HG02623 (cell line): ENCODE measurements at regions not wholly inside any gene's neighbourhood (a gene's known extent, or its start where the extent isn't known, plus 50 kb on each side); places are given as distances from the start of the nearest gene placed in this dataset.
"Not testable (repeated sequence)": the region's sequence is repeated elsewhere in the genome, so short reads cannot be mapped to it uniquely, and the experiment has no call there.

ENCODE experiments used
- ATAC-seq: cut with Tn5 transposase; IDR thresholded peaks from one replicate; pipeline ENCODE4 v1.9.1; 2021; ENCODE audit warnings: moderate library complexity; ENCODE audit not compliant: unreplicated experiment

DNA sequence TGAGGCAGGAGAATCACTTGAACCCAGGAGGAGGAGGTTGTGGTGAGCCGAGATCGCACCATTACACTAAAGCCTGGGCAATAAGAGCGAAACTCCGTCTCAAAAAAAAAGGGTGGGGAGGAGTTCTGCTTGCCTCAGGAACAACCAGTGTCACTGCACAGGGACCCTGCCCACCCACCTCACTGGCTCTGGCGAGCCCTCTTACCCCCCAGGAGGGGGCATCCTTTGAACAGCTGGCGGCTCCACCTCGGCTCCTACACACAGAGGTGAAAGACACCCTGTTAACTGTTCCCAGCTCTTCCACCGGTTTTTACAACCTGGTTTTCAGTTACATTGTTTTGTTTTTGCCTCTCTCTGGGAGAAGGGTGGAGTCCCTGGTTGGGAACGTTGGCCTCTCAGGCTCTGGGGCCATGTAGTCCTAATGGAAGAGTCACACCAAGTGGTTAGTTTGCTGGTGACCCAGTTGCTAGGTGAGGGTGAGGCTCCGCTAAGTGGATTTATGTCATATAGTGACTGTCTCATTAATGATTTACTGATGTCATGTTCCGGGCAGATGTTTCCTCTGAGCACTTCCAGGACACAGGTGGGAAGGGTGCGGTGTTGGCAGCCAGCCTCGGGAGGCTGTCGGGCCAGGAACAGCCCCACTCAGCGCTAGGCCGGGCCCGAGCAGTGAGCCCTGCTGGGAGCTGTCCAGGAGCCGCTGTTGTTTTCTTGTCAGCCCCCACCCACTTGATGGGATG, 120.6 kb upstream of the TPTE start:
- not testable (repeated sequence) for ATAC-seq

DNA sequence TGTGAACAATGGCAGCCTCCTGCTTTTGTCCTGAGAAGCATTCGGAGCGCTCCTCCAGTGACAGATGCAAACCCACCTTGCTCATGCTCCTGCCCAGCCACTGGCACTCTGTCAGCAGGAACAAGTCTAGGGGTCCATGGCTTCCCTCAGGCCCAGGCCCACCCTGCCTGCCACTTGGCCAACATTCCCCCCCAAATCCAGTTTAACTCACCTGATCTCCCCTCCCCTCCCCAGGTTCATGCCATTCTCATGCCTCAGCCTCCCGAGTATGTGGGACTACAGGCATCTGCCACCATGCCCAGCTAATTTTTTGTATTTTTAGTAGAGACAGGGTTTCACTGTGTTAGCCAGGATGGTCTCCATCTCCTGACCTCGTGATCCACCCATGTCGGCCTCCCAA, 118.9 kb upstream of the TPTE start:
- not testable (repeated sequence) for ATAC-seq

DNA sequence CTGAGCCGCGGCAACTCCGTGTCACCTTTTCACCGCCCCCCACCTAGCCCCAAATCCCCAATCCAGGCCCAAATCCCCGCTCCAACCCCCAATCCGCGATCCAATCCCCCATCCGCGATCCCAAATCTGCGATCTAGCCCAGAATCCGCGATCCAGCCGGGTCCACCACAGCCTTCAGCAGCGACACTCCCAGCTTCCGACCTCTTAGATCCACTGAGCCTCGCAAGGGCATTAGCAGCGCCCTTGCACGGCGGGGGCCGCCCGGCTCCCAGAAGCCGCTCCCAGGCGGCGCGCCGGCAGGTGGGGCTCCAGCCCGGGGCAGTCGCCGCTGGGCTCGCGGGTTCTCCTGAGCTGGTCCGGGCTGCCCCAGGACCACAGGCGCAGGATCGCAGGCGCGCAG, 116.1 kb upstream of the TPTE start:
- not testable (repeated sequence) for ATAC-seq

DNA sequence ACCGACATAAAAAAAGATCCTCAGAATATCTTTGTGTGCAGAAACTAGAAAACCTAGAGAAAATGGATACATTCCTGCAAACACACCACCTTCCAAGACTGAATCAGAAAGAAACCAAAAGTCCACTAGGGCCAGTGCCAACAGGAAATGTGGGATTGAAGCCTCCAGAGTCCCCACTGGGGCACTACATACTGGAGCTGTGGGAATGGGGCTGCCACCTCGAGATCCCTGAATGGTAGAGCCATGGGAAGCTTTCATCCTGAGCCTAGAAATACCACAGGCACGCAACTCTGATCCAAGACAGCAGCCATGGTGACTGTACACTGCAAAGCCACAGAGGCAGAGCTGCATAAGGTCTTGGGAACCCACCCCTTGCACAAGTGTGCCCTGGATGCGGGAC, 111.6 kb upstream of the TPTE start:
- not testable (repeated sequence) for ATAC-seq

DNA sequence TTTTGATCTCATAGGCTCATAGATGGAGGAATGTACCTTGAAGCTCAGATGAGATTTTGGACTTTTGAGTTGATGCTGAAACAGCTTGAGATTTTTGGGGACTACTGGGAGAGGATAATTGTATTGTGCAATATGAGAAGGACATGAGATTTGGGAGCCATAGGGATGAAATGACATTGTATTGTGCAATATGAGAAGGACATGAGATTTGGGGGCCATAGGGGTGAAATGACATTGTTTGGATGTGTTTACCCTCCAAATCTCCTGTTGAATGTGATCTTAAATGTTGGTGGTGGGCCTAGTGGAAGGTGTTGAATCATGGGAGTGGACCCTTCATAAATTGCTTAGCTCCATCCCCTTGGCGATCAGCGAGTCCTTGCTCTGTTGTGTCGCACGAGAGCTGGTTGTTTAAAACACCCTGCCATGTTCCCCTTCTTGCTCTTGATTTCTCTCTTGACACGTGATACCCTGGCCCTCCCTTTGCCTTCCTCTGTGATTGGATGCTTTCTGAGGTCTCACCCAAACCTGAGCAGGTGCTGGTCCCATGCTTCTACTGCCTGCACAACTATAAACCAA, 110.9 kb upstream of the TPTE start:
- not testable (repeated sequence) for ATAC-seq

DNA sequence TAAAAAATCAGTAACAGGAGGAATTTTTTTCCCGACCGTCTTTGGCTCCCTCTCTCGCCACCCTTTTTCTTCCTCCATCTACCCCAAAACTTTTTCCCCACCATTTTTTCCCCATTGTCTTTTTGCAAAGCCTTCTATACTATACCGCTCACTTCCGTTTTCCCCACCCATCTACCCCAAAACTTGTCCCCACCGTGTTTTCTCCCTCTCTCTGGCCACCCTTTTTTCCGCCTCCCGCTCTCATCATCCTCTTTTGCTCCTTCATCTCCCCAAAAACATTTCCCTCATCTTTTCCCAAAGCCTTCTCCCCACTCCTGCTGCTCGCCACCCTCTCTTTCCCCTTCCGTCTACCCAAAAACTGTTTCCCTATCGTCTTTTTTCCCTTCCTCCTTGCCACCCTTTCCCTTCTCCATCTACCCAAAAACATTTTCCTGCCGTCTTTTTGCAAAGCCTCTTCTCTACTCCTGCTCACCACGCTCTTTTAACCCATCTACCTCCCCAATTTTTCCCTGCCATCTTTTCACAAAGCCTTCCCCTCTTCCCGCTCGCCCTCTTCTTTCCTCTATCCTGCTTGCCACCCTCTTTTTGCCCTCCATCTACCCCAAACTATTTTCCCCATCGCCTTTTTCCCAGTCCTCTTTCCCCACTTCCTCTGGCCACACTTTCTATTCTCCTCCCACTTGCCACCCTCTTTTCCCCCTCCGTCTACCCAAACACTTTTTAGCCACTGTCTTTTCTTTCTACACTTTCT, 109.4 kb upstream of the TPTE start:
- not testable (repeated sequence) for ATAC-seq

DNA sequence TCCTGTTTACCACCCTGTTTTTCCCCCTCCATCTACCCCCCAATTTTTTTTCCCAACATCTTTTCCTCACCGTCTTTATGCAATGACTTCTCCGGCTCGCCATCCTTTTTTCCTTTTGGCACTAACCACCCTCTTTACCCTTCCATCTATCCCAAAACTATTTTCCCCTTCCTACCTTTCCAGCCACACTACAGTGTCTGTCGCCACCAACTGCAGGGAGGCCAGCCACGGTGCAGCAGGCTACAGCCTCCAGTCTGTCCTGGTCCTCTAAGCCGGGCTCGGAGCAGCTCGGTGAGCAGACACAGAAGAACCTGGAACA, 108.5 kb upstream of the TPTE start:
- not testable (repeated sequence) for ATAC-seq

DNA sequence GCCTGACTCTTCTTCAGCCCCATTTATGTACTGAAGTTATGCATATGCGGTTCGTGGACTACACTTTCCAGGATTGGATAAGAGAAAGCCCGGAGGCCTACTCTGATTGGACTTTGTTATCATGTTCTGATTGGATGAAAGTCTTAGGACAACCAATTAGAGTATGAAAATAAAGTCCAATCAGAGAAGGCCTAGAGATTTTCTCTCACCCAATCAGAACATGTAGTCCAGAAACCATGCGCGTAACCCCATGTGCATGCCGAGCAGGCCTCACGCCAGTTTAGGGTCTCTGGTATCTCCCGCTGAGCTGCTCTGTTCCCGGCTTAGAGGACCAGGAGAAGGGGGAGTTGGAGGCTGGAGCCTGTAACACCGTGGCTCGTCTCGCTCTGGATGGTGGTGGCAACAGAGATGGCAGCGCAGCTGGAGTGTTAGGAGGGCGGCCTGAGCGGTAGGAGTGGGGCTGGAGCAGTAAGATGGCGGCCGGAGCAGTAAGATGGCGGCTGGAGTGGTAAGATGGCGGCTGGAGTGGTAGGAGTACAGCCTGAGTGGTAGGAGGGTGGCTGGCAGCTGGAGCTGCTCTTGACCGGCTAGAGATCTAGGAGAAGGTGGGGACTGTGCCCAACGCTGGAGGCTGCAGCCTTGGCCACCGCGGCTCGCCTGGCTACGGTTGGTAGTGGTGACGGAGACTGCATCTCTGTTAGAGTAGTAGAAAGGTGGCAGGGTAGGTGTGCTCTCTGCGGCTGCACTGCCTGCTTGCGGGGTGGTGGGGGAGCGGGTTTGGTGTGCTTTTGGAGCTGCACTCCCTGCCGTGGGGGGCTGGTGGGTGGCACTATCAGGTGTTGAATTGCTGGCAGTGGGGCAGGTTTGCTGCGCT, 107.9 kb upstream of the TPTE start:
- not testable (repeated sequence) for ATAC-seq

DNA sequence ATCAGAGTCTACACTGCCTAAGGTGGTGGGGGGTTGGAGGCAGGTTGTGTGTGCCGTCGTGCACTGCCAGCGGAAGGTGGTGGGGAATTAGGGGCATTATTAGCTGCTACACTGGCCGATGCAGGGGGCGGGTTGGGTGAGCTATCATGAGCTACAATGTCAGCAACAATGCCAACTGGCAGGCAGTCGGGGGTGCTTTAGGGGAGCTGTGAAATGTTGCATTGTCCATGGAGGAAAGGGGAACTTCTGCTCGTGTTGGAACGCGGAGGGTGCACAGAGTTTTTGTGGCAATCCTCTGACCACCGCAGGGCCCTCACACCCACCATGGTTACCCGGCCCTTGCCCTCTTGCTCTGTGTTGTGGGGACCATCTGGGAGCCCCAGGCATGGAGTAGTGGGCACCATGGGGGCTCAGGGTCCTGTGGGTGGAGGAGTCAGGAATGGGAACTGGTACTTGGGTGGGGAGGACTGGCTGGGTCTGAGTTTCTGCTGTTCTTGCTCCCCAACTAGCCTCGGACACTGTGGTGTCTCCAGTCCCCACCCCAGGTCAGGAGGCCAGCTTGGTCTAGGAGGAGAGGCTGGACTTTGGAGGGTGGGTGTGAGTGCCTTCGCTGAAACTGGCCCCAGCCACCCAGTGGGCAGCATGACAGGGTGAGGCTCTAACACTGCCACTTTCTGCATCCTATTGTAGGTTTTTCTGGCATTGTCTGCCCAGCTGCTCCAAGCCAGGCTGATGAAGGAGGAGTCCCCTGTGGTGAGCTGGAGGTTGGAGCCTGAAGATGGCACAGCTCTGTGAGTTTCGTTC, 107.1 kb upstream of the TPTE start:
- not testable (repeated sequence) for ATAC-seq

DNA sequence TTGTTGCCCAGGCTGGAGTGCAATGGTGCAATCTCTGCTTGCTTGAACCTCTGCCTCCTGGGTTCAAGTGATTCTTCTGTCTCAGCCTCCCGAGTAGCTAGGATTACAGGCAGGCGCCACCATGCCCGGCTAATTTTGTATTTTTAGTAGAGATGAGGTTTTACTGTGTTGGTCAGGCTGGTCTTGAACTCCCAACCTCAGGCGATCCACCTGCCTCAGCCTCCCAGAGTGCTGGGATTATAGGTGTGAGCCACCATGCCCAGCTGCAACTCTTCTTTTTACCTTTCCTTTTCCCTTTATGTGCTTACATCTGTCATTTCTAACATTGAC, 106.5 kb upstream of the TPTE start:
- not testable (repeated sequence) for ATAC-seq

DNA sequence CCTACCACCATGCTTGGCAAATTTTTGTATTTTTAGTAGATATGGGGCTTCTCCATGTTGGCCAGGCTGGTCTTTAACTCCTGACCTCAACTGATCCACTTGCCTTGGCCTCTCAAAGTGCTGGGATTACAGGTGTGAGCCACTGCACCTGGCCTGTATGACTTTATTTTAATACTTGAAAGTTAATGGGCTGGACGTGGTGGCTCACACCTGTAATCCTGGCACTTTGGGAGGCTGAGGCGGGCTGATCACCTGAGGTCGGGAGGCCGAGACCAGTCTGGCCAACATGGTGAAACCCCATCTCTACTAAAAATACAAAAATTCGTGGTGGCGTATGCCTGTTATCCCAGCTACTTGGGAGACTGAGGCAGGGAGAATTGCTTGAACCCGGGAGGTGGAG, 105.9 kb upstream of the TPTE start:
- not testable (repeated sequence) for ATAC-seq

DNA sequence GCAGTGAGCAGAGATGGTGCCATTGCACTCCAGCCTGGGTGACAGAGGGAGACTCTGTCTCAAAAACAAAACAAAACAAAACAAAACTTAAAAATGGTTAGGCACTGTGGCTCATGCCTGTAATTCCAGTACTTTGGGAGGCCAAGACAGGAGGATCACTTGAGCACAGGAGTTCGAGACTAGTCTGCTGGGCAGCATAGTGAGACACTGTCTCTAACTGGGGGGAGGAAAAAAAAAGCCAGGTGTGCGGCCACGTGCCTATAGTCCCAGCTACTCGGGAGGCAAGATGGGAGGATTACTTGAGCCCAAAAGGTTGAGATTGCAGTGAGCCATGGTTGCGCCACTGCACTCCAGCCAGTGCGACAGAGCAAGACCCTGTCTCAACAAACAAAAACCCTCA, 105.5 kb upstream of the TPTE start:
- ATAC-seq, result not testable (repeated sequence)

DNA sequence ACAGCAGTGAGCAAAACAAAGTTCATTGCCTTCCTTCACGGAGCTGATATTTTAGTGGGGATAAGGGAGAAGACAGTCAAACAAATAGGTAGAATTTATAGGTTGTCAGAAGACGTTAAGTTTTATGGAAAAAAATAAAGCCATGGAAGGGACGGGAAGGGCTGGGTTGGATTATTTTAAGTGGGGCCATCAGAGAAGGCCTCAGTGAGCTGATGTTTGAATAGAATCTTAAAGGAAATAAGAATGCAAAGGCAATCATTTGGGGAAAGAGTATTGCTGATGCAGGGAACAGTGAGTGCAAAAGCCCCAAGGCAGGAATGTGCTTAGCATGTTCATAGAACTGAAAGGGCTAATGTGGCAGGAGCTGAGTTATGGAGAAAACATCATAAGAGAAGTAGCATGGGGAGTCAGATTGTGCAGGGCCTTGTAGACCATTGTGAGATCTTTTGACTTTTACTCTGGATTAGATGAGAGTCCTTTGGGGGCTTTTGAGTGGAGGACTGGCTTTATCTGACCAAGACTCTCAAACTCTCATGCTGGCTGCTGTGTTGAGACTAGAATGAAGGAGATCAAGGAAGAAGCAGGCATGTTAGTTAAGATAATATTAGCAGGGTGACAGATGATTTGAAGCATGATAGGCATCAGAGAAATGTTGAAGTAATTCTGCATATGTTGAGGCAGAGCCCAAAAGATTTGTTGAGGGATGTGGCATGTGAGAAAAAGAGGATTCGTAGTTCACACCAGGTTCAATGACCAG, 104.5 kb upstream of the TPTE start:
- not testable (repeated sequence) for ATAC-seq

DNA sequence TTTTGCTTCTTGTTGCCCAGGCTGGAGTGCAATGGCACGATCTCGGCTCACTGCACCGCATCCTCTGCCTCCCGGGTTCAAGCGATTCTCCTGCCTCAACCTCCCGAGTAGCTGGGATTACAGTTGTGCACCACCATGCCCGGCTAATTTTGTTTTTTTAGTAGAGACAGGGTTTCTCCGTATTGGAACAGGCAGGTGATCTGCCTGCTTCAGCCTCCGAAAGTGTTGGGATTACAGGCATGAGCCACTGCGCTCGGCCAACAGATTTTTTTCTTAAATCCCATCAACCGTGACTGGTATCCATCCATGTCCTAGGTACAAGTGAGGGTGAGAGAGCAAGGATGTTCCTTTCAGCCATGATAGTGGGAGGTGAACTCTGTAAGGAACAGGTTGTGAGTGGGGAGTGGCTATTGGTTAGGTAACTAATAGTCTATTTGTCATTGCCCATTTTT, 103.8 kb upstream of the TPTE start:
- not testable (repeated sequence) for ATAC-seq

DNA sequence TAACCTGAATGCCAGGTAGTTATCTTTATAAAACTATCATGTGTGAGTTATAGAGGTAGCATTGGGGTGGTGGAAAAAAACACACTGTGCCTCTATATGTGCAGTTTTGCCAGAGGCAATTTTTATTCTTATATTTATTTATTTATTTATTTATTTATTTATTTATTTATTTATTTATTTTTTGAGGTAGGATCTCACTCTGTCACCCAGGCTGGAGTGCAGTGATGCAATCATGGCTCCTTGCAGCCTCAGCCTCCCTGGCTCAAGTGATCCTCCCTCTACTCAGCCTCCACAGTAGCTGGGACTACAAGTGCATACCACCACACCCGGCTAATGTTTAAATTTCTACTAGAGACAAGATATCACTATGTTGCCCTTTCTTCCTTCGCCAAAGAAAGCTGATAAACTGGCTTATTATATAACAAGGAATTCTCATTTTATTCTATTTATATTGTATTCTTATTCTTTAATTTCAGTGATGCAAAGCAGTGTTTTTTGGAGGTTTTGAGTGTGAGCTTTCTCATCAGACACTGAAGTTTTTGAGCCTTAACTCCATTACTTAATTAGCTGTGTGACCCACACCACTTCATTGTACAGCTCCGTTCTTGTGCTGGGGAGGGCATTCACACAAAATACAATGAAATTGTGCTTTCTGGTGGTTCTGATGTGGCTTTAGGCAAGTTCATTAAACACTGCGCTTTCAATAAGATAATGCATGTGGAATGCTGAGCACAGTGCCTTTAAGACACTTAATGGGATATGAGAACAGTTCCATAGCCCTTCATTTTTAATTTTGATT, 102.9 kb upstream of the TPTE start:
- ATAC-seq, result not testable (repeated sequence)

DNA sequence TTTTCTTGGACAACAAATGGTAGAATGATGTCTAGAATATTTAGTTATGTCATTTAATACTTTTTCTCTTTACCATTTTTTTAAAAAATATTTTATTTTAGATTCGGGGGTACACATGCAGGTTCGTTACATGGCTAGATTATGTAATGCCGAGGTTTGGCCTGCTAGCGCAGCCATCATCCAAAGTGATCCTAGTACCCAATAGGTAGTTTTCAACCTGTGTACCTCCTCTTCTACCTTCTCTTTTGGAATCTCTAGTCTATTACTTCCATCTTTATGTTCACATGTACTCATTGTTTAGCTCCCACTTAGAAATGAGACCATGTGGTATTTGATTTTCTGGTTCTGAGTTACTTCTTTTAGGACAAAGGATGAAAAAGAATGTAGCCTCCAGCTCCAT, 100.2 kb upstream of the TPTE start:
- ATAC-seq, result not testable (repeated sequence)

DNA sequence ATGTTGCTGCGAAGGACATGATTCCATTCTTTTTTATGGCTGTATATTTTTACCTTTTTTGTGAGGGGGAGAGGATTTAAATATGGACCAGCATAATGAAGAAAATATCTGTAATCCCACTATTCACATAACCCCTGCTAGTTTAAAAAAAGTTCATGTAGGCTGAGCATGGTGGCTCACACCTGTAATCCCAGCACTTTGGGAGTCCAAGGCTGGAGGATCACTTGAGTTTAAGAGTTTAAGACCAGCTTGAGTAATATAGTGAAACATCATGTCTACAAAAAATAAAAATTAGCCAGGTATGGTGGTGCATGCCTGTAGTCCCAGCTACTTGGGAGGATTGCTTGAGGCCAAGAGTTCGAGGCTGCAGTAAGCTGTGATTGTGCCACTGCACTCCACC, 99.8 kb upstream of the TPTE start:
- not testable (repeated sequence) for ATAC-seq

DNA sequence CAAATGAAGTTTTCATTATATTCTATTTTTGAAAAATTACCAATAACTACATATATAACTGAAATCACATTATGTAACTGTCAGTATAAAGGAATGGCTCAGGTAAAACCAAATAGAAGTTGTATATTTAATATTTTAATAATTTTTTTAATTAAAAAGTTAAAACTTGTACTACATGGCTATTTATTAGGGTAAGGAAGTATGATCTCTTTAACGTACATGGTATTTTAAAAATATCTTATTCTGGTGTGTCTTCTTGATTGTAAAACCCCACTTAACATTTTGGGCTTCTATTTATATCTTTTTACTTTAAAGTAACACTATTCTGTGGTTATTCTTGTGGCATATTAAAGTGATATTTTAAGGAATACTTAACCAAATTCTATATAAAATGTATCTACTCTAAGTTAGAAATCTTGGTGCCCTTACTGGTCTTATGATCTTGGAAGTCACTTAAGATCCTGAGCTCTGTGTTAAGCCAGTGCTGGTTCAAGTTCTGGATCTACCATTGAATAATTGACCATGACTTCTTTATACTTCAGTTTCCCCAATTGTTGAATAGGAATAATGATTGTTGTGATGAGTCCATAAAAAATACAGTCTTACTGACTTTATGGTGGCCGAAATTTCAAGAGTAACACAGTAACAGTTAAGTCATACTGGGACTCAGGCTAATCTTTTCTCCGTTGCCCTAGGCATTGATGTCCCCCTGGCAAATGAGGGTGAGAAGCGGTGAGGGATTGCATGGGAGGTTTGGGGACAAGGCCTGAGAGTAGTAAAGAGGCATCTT, 97.1 kb upstream of the TPTE start:
- not testable (repeated sequence) for ATAC-seq
